GM06990 (cell line): ENCODE measurements at regions not wholly inside any gene's neighbourhood (a gene's known extent, or its start where the extent isn't known, plus 50 kb on each side); places are given as distances from the start of the nearest gene placed in this dataset.

Experiments
- DNase-seq: peaks from one replicate; pipeline ENCODE4 v3.0.0-alpha.2; 2011; ENCODE audit not compliant: insufficient read length; ENCODE audit errors: extremely low read depth
- H3K27me3 ChIP-seq: replicated peaks from 2 replicates; pipeline ENCODE4 v1.6.0; 2011; ENCODE audit warnings: low read length; ENCODE audit not compliant: control insufficient read depth, insufficient read depth
- H3K36me3 ChIP-seq: 2 replicates; pipeline ENCODE4 v1.5.1; 2011; ENCODE audit warnings: low read length; ENCODE audit not compliant: control insufficient read depth, insufficient read depth
- H3K4me3 ChIP-seq: replicated peaks from 2 replicates; pipeline ENCODE4 v1.5.1; 2011; ENCODE audit warnings: low read depth, mild to moderate bottlenecking, control low read depth, low read length
- TF ChIP-seq, protein P1 (sequence below): IDR thresholded peaks from 2 replicates; pipeline ENCODE4 v1.5.1; 2011; ENCODE audit warnings: low read length, control low read depth, mild to moderate bottlenecking, inconsistent platforms; ENCODE audit not compliant: insufficient read depth, poor library complexity, severe bottlenecking

DNA sequence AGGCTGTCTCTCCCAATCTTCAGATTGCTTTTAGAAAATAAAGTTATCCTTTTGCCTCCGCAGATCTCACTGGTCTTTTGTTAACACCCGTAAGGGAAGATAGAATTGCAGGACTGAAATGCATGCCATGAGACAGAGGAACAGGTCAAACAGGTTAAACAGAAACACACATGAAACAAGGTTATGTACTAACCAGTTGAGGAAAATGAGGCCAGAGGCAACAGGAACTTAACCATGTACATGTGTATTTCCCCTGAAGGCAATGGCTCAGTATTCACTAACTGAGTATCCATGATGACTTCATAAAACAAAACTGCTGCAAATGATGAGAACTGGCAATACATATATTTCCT is 169.1 kb upstream of the NSMCE3 start:
- H3K27me3 ChIP-seq: no peaks in the 10 kb centered on the region
- no peak for DNase-seq
- TF ChIP-seq, protein P1, sequence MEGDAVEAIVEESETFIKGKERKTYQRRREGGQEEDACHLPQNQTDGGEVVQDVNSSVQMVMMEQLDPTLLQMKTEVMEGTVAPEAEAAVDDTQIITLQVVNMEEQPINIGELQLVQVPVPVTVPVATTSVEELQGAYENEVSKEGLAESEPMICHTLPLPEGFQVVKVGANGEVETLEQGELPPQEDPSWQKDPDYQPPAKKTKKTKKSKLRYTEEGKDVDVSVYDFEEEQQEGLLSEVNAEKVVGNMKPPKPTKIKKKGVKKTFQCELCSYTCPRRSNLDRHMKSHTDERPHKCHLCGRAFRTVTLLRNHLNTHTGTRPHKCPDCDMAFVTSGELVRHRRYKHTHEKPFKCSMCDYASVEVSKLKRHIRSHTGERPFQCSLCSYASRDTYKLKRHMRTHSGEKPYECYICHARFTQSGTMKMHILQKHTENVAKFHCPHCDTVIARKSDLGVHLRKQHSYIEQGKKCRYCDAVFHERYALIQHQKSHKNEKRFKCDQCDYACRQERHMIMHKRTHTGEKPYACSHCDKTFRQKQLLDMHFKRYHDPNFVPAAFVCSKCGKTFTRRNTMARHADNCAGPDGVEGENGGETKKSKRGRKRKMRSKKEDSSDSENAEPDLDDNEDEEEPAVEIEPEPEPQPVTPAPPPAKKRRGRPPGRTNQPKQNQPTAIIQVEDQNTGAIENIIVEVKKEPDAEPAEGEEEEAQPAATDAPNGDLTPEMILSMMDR: no peak

DNA sequence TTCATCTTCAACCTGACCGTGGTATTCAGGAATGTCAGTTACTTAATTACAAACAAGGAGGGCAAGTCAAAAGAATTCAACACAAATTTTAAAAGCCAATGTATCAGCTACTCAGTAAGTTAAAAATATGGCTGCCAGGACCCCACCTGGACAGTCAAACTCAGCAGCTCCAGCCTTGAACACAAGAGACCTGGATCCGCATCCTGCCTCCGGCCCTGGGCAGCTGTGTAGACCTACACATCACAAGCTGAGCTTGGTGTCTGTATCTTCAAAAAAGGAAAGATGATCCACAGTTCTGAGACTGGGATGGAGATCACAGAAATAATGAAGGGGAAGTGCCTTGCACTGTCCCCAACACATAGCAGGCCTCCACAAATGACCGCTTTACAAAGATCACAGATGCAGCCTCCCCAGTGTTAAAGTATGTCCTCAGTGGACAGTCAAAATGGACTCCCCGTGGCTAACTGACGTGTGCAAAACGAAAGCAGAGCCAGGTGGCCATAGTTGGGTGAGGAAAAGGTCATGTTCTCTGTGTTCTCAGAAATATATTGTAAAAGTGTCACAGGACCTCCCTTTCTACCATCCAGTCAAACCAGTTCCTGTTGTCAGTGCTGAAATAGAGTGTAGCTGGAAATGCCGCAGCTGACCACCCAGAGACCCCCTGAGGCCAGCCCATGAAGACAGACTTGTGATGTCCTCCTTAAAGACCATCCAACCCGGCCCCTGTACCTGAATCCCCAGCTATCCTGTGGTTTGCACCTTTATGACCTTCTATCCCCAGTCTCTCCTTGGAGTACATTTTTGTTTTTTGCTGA is 168.5 kb upstream of the NSMCE3 start:
- Histone ChIP-seq H3K4me3 (no peak overlapping the region), H3K27me3 (no peaks in the 10 kb centered on the region), H3K36me3 (no peaks in the 10 kb centered on the region)
- DNase-seq: no peak
- TF ChIP-seq, protein P1: no peak

More for the DNA sequence above, 169.1 kb upstream of the NSMCE3 start:
- Histone ChIP-seq H3K36me3 (no peaks in the 10 kb centered on the region), H3K4me3 (no peak overlapping the region)

DNA sequence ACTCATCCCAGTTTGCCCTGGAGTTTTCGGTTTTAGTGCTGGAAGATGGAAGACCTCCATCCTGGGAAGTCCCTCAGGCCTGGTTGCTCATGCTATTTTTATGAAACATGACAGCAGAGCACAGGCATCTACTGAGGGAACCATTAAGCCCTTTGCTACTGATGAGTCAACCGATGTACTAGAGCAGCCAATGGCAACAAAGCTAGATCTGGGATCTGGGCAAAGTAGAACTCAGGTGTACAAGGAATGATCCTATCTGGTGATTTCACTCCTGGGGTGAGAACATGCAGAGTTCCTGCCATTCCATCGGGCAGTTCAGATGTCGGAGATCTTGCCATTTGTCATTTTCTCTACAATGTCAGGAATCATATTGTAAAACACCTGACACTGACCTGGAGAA is 166.2 kb upstream of the NSMCE3 start:
- H3K36me3 ChIP-seq: no peaks in the 10 kb centered on the region
- TF ChIP-seq, protein P1: no peak
- DNase-seq: no peak
- no peaks in the 10 kb centered on the region for H3K27me3 ChIP-seq
- no peak overlapping the region for H3K4me3 ChIP-seq

DNA sequence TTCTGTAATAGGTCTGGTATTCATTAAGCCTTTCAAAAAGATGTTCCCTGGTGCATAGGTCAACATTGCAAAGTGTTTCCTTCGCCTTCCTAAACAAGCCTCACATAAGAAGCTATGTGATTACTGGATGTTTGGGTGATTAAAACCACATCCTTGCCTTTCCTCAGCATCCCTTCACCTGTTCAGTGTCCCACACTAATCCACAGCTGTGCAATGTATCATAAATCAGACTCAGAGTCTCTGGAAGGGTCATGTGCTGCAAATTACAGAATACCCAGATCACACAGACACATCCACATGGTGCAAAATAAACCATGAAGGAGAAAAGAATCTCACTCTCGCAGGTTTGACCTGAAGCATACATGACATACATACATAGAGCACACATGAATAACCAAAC is 164.7 kb upstream of the NSMCE3 start:
- Histone ChIP-seq H3K36me3 (no peaks in the 10 kb centered on the region), H3K27me3 (no peaks in the 10 kb centered on the region), H3K4me3 (no peak overlapping the region)
- DNase-seq: no peak
- TF ChIP-seq, protein P1: no peak

DNA sequence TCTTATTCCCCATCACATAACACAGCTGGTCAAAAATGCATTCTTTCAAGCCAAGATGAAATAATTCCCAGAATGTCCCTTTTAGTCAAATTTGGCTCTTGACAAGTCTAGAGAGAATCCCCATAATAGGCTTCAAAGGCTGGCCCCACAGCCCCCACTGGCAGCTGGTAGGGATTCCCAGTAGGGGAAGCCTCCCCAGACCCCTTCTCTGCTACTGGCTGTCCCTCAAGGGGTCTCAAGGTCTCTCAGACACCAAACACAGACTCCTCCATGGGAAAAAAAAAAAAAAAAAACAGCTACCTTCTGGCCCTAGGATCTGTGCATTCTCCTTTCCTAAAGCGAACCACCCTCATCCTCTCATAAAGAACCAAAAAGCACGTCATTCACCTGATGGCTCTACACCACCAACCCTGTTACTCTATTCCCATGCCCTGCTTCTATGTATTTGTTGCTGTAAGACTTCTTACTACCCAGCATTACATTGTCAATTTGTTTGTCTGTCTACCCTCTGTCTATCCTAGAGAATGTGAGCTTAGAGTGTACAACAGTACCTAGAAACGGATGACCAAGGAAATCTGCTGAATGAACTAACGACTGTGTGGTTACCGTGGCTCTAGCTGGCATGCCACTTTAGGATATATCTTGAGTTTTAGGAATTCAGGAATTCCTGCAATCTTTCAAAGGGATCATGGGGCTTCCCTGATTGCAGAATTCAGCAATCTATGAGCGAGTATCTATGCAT is 164.1 kb upstream of the NSMCE3 start:
- Histone ChIP-seq H3K36me3 (no peaks in the 10 kb centered on the region), H3K4me3 (no peak overlapping the region), H3K27me3 (no peaks in the 10 kb centered on the region)
- no peak for DNase-seq
- TF ChIP-seq, protein P1: no peak

DNA sequence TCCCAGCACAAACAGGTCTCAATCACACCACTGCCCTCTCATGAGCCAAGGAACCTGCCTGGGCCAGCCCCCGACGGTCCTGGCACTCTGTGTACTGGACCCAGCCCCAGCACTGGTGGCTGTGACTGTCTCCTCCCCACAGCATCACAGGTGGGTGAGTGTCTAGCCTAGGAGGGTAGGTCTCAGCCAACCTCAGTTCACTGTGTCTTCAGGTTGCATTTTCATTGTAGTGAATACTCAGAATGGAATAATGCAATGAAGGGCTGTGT is 163.4 kb upstream of the NSMCE3 start:
- TF ChIP-seq, protein P1: no peak
- H3K27me3 ChIP-seq: no peaks in the 10 kb centered on the region
- no peaks in the 10 kb centered on the region for H3K36me3 ChIP-seq
- H3K4me3 ChIP-seq: no peak overlapping the region
- no peak for DNase-seq
